ENCODE measurements at regions not wholly inside any gene's neighbourhood (a gene's known extent, or its start where the extent isn't known, plus 50 kb on each side); places are given as distances from the start of the nearest gene placed in this dataset.

DNA sequence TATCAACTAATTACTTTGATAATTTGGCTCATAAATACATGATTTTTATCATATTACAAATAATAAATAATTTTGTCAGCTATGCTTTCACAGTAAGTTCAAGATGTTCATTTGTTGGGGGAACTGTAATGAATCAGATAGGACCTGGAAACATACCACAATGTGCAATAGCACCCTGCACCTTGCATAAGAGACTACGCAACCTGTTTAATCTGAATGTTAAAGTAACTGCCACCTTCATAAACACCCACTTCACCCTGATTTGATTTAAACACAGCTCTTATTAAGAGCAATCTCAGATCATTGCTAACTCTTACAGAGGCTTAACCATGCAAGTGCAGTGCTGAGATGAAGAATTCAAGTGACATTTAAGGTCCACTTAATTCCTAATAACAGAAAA lies 69.1 kb upstream of the GABRA1 start:
- Histone ChIP-seq H3K4me2 (no peak overlapping the region), H3K4me3 (no peak overlapping the region), H3K27ac (no peak overlapping the region), H2AFZ (replicated peaks) (no peak overlapping the region), H3K79me2 (ENCODE audit: low read depth) (no peaks in the 10 kb centered on the region), H3K4me1 (no peaks in the 10 kb centered on the region), H3K9me3 (ENCODE audit: low read depth) (no peaks in the 10 kb centered on the region), H4K20me1 (ENCODE audit: low read depth) (no peaks in the 10 kb centered on the region), H3F3A (ENCODE audit: low read depth) (no peaks in the 10 kb centered on the region), H3K27me3 (no peaks in the 10 kb centered on the region), H3K9ac (no peak overlapping the region), H3K36me3 (no peaks in the 10 kb centered on the region)
- no peak for TF ChIP-seq CTCF (IDR thresholded peaks at IDR 0.05)
- no peak for TF ChIP-seq EZH2phosphoT487 (IDR thresholded peaks at IDR 0.05)
- TF ChIP-seq EZH2 (IDR thresholded peaks at IDR 0.05), result no peak
- H3K36me3 Mint-ChIP-seq, result no peaks in the 10 kb centered on the region
- no peaks in the 10 kb centered on the region for H3K4me1 Mint-ChIP-seq
- H3K9me3 Mint-ChIP-seq, result no peaks in the 10 kb centered on the region
- no peak overlapping the region for H3K27ac Mint-ChIP-seq
- H3K4me3 Mint-ChIP-seq, result no peak overlapping the region
- no peak for DNase-seq (ENCODE audit: low spot score)
- H3K27me3 Mint-ChIP-seq (ENCODE audit: insufficient read depth, low read depth), result no peaks in the 10 kb centered on the region

DNA sequence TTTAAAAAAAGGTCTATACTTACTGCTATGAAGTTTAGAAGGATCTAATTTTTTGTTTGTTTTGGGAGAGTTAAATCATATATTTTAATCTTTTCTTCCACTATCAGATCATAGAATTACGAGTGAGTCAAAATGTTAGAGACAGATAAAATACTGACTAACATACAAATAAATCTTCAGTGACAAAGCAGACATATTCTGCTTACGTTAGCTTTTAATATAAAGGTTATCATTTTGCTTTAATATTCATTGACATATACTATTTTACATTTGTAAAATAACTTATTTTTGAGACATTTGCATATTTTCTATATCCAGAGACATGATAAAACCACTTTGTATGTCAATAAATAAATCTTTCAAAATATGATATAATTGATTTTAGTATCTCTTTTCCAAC lies 64.6 kb upstream of the GABRA1 start:
- H3K4me3 Mint-ChIP-seq, result no peak overlapping the region
- H3K27ac Mint-ChIP-seq, result no peak overlapping the region
- H3K9me3 Mint-ChIP-seq, result no peaks in the 10 kb centered on the region
- DNase-seq (ENCODE audit: low spot score), result no peak
- H3K4me3 ChIP-seq, result no peak overlapping the region
- no peak overlapping the region for H3K27ac ChIP-seq
- no peaks in the 10 kb centered on the region for H3K4me1 Mint-ChIP-seq
- H4K20me1 ChIP-seq (ENCODE audit: low read depth), result no peaks in the 10 kb centered on the region
- no peaks in the 10 kb centered on the region for H3K36me3 Mint-ChIP-seq
- H3K9ac ChIP-seq, result no peak overlapping the region
- TF ChIP-seq CTCF (IDR thresholded peaks at IDR 0.05), result no peak
- TF ChIP-seq EZH2 (IDR thresholded peaks at IDR 0.05), result no peak
- no peak for TF ChIP-seq EZH2phosphoT487 (IDR thresholded peaks at IDR 0.05)
- H3F3A ChIP-seq (ENCODE audit: low read depth), result no peaks in the 10 kb centered on the region
- no peak overlapping the region for H3K4me2 ChIP-seq
- H3K4me1 ChIP-seq, result no peaks in the 10 kb centered on the region
- no peaks in the 10 kb centered on the region for H3K27me3 ChIP-seq
- no peak overlapping the region for H2AFZ ChIP-seq (replicated peaks)
- H3K79me2 ChIP-seq (ENCODE audit: low read depth), result no peaks in the 10 kb centered on the region
- H3K27me3 Mint-ChIP-seq (ENCODE audit: insufficient read depth, low read depth), result no peaks in the 10 kb centered on the region
- H3K36me3 ChIP-seq, result no peaks in the 10 kb centered on the region
- no peaks in the 10 kb centered on the region for H3K9me3 ChIP-seq (ENCODE audit: low read depth)

DNA sequence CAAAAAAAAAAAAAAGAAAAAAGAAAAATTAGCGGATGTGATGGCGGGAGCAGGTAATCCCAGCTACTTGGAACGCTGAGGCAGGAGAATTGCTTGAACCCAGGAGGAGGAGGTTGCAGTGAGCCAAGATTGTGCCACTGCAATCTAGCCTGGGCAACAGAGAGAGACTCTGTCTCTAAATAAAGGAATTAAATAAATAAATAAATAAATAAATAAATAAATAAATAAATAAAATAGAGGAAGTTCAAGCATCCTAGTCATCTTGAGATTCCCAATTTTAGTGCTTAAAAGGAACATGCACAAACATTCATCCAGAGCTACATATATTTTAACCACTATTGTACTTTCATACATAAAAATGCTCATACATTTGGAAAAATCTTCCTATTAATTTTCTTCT lies 61.2 kb upstream of the GABRA1 start:
- Histone ChIP-seq H3K27ac (no peak overlapping the region), H3K79me2 (ENCODE audit: low read depth) (no peaks in the 10 kb centered on the region), H3K36me3 (no peaks in the 10 kb centered on the region), H3K9ac (no peak overlapping the region), H3K4me1 (no peaks in the 10 kb centered on the region), H2AFZ (replicated peaks) (no peak overlapping the region), H3K4me2 (no peak overlapping the region), H3F3A (ENCODE audit: low read depth) (no peaks in the 10 kb centered on the region), H3K9me3 (ENCODE audit: low read depth) (no peaks in the 10 kb centered on the region), H3K4me3 (no peak overlapping the region), H4K20me1 (ENCODE audit: low read depth) (no peaks in the 10 kb centered on the region), H3K27me3 (no peaks in the 10 kb centered on the region)
- Mint-ChIP-seq H3K36me3 (no peaks in the 10 kb centered on the region), H3K27ac (no peak overlapping the region), H3K4me3 (no peak overlapping the region), H3K4me1 (no peaks in the 10 kb centered on the region), H3K27me3 (ENCODE audit: insufficient read depth, low read depth) (no peaks in the 10 kb centered on the region), H3K9me3 (no peaks in the 10 kb centered on the region)
- no peak for DNase-seq (ENCODE audit: low spot score)
- no peak for TF ChIP-seq EZH2phosphoT487 (IDR thresholded peaks at IDR 0.05)
- TF ChIP-seq EZH2 (IDR thresholded peaks at IDR 0.05), result no peak
- no peak for TF ChIP-seq CTCF (IDR thresholded peaks at IDR 0.05)

DNA sequence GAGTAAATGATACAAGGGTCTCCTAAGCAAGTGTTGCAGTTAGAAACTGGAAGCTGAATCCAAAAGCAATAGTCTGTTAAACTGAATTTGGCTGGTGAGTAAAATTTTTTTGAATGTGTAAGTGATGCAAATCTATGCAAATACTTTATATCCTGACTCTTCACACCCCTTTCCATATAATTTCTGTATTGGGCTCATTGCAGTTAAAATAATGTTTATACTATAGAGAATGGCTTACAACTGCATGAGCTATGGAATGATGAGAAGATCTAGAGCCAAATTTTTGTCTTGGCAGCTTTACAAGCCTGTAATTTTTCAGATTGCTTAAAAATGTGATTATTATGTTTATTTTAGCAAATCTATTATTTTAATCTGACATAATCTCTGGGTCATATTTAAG lies 57.0 kb upstream of the GABRA1 start:
- Histone ChIP-seq H3K9ac (no peak overlapping the region), H3F3A (ENCODE audit: low read depth) (no peaks in the 10 kb centered on the region), H3K4me2 (no peak overlapping the region), H3K27ac (no peak overlapping the region), H3K36me3 (no peaks in the 10 kb centered on the region), H3K9me3 (ENCODE audit: low read depth) (no peaks in the 10 kb centered on the region), H4K20me1 (ENCODE audit: low read depth) (no peaks in the 10 kb centered on the region), H3K4me3 (no peak overlapping the region), H2AFZ (replicated peaks) (no peak overlapping the region), H3K4me1 (no peaks in the 10 kb centered on the region), H3K27me3 (no peaks in the 10 kb centered on the region), H3K79me2 (ENCODE audit: low read depth) (no peaks in the 10 kb centered on the region)
- Mint-ChIP-seq H3K4me1 (no peaks in the 10 kb centered on the region), H3K27me3 (ENCODE audit: insufficient read depth, low read depth) (no peaks in the 10 kb centered on the region), H3K27ac (no peak overlapping the region), H3K9me3 (no peaks in the 10 kb centered on the region), H3K4me3 (no peak overlapping the region), H3K36me3 (no peaks in the 10 kb centered on the region)
- no peak for TF ChIP-seq EZH2phosphoT487 (IDR thresholded peaks at IDR 0.05)
- TF ChIP-seq EZH2 (IDR thresholded peaks at IDR 0.05), result no peak
- no peak for TF ChIP-seq CTCF (IDR thresholded peaks at IDR 0.05)
- no peak for DNase-seq (ENCODE audit: low spot score)

Measured in neural progenitor cell (in vitro differentiated cells).